Left ventricle myocardium inferior (tissue), 1 donor: ENCODE measurements at regions not wholly inside any gene's neighbourhood (a gene's known extent, or its start where the extent isn't known, plus 50 kb on each side); places are given as distances from the start of the nearest gene placed in this dataset.

Experiments used
- DNase-seq: peaks from one replicate; pipeline ENCODE4 v3.0.0-alpha.2; 2020
- H3K27ac ChIP-seq: fragments of 200-600 bp; replicated peaks from 2 replicates; pipeline ENCODE4 v1.8.0; 2021
- H3K27me3 ChIP-seq: fragments of 200-600 bp; 2 replicates; pipeline ENCODE4 v1.8.0; 2021; ENCODE audit warnings: low read depth
- H3K36me3 ChIP-seq: fragments of 200-600 bp; 2 replicates; pipeline ENCODE4 v1.8.0; 2021
- H3K4me1 ChIP-seq: fragments of 200-600 bp; 2 replicates; pipeline ENCODE4 v1.8.0; 2021
- H3K4me3 ChIP-seq: fragments of 200-600 bp; 2 replicates; pipeline ENCODE4 v1.8.0; 2021; ENCODE audit warnings: mild to moderate bottlenecking, moderate library complexity
- H3K9me3 ChIP-seq: fragments of 200-600 bp; replicated peaks from 2 replicates; pipeline ENCODE4 v1.8.0; 2021
- CTCF ChIP-seq: fragments of 200-600 bp; IDR thresholded peaks from 2 replicates; pipeline ENCODE4 v1.8.0; 2021; ENCODE audit warnings: antibody characterized with exemption, mild to moderate bottlenecking, borderline replicate concordance
- intact Hi-C: fragments of 100-400 bp; cut with micrococcal nuclease; formaldehyde crosslinking; loops from one replicate; pipeline ENCODE4 v1.11.0; 2022
- donor health status: DM: no; HTN: yes; CAD: no; lungs with severe emphysema.

GRCh38 chr6:170034294-170034693 is 256.6 kb downstream of the DLL1 start:
- DNase-seq, result no peak
- TF ChIP-seq CTCF, result no peak
- Histone ChIP-seq H3K36me3 (no peaks in the 10 kb centered on the region), H3K9me3 (peaks cover 8% of the 10 kb centered on the region), H3K27me3 (no peaks in the 10 kb centered on the region), H3K27ac (no peak overlapping the region), H3K4me3 (no peak overlapping the region), H3K4me1 (peaks cover 5% of the 10 kb centered on the region)
- intact Hi-C loops, result no loop called here

GRCh38 chr6:170033666-170034065 is 257.2 kb downstream of the DLL1 start:
- H3K9me3 ChIP-seq, result peaks cover 8% of the 10 kb centered on the region
- no peak for DNase-seq
- H3K27ac ChIP-seq, result no peak overlapping the region
- H3K27me3 ChIP-seq, result no peaks in the 10 kb centered on the region
- TF ChIP-seq CTCF, result no peak
- H3K4me3 ChIP-seq, result no peak overlapping the region
- intact Hi-C loops, result no loop called here
- peaks cover 5% of the 10 kb centered on the region for H3K4me1 ChIP-seq
- H3K36me3 ChIP-seq, result no peaks in the 10 kb centered on the region

GRCh38 chr6:170032706-170033309 is 258.1 kb downstream of the DLL1 start:
- DNase-seq, result no peak
- no peak overlapping the region for H3K4me3 ChIP-seq
- H3K9me3 ChIP-seq, result peaks cover 8% of the 10 kb centered on the region
- no peaks in the 10 kb centered on the region for H3K36me3 ChIP-seq
- H3K27ac ChIP-seq, result no peak overlapping the region
- no peaks in the 10 kb centered on the region for H3K27me3 ChIP-seq
- intact Hi-C loops, result no loop called here
- no peak for TF ChIP-seq CTCF
- no peaks in the 10 kb centered on the region for H3K4me1 ChIP-seq

DNA sequence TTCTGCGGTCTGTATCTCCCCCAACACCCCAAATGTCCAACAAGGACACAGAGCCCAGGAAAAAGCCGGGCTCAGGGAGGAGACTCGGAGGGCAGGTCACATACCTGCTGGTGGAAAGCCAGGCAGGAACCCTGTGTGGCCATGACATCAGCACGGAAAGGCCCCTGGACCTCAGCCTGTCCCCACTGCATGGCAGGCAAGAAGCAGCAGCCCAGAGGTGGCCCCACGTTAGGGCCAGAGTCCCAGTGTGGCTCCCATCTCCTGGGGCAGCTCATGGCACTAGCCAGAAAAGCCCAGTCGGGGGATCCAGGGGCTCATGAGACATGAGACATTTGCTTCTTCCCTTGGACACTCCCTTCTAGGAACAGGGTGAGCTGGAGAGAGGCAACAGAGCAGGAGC is 258.7 kb downstream of the DLL1 start:
- DNase-seq, result peak; percentile 2
- peaks cover 8% of the 10 kb centered on the region for H3K9me3 ChIP-seq
- H3K27me3 ChIP-seq, result no peaks in the 10 kb centered on the region
- H3K27ac ChIP-seq, result no peak overlapping the region
- H3K4me1 ChIP-seq, result no peaks in the 10 kb centered on the region
- intact Hi-C loops, result no loop called here
- no peak for TF ChIP-seq CTCF
- H3K36me3 ChIP-seq, result no peaks in the 10 kb centered on the region
- no peak overlapping the region for H3K4me3 ChIP-seq

DNA sequence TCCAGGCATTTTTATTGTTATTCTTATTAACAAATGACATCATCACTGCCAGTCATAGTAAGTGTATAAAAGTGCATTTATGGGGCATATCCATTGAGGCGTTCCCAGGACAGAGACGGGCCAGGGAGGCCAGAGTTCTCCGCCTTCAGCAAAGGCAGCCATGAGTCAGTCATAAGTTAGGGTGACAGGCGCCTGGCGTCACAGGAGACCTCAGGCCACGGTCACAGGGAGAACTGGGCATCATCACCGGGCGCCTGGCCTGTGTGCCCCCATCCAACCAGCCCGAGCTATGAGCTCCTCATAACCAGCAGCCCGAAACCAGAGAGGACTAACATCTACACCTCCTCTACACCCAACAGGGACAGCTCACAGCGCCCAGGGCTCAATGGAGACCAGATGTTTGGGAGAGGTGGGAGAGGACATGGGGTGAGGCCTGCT is 259.2 kb downstream of the DLL1 start:
- TF ChIP-seq CTCF, result no peak
- H3K36me3 ChIP-seq, result no peaks in the 10 kb centered on the region
- intact Hi-C loops, result no loop called here
- H3K27ac ChIP-seq, result no peak overlapping the region
- H3K9me3 ChIP-seq, result peaks cover 8% of the 10 kb centered on the region
- H3K27me3 ChIP-seq, result no peaks in the 10 kb centered on the region
- peak; percentile 11 for DNase-seq
- H3K4me3 ChIP-seq, result no peak overlapping the region
- H3K4me1 ChIP-seq, result no peaks in the 10 kb centered on the region
